MM.1S (cell line): ENCODE measurements at regions not wholly inside any gene's neighbourhood (a gene's known extent, or its start where the extent isn't known, plus 50 kb on each side); places are given as distances from the start of the nearest gene placed in this dataset.

Experiments used
- DNase-seq: peaks from one replicate; pipeline ENCODE4 v3.0.0-alpha.2; 2015
- H2AFZ ChIP-seq: fragments of 300-600 bp; sonication (generic); 2 replicates; pipeline ENCODE4 v1.6.0; 2016; ENCODE audit warnings: antibody characterized with exemption, low read length
- H3F3A ChIP-seq: fragments of 300-600 bp; sonication (generic); 2 replicates; pipeline ENCODE4 v1.6.1; 2016; ENCODE audit warnings: mild to moderate bottlenecking, antibody characterized with exemption, low read length, moderate library complexity, mixed read lengths; ENCODE audit not compliant: insufficient read depth
- H3K27ac ChIP-seq: fragments of 300-600 bp; sonication (generic); 2 replicates; pipeline ENCODE4 v1.5.1; 2016; ENCODE audit warnings: mild to moderate bottlenecking, low read length
- H3K27me3 ChIP-seq: fragments of 300-600 bp; sonication (generic); replicated peaks from 2 replicates; pipeline ENCODE4 v1.6.0; 2016; ENCODE audit warnings: low read length; ENCODE audit not compliant: insufficient read depth
- H3K36me3 ChIP-seq: fragments of 300-600 bp; sonication (generic); replicated peaks from 2 replicates; pipeline ENCODE4 v1.6.1; 2016; ENCODE audit warnings: mild to moderate bottlenecking, low read length, mixed read lengths; ENCODE audit not compliant: insufficient read depth
- H3K4me1 ChIP-seq: fragments of 300-600 bp; sonication (generic); 2 replicates; pipeline ENCODE4 v1.6.1; 2016; ENCODE audit warnings: low read length, mixed read lengths
- H3K4me2 ChIP-seq: fragments of 300-600 bp; sonication (generic); 2 replicates; pipeline ENCODE4 v1.6.0; 2016; ENCODE audit warnings: low read depth, low read length
- H3K4me3 ChIP-seq: fragments of 300-600 bp; sonication (generic); 2 replicates; pipeline ENCODE4 v1.5.1; 2016; ENCODE audit warnings: low read length, mixed read lengths
- H3K79me2 ChIP-seq: fragments of 300-600 bp; sonication (generic); 2 replicates; pipeline ENCODE4 v1.6.1; 2016; ENCODE audit warnings: mixed run types, low read length, mixed read lengths
- H3K9ac ChIP-seq: fragments of 300-600 bp; sonication (generic); 2 replicates; pipeline ENCODE4 v1.6.1; 2016; ENCODE audit warnings: low read length, mixed read lengths
- H3K9me2 ChIP-seq: fragments of 300-600 bp; sonication (generic); replicated peaks from 2 replicates; pipeline ENCODE4 v1.6.1; 2016; ENCODE audit warnings: mild to moderate bottlenecking, low read length, mixed read lengths; ENCODE audit not compliant: insufficient read depth
- H3K9me3 ChIP-seq: fragments of 300-600 bp; sonication (generic); replicated peaks from 2 replicates; pipeline ENCODE4 v1.6.1; 2016; ENCODE audit warnings: mild to moderate bottlenecking, low read length, mixed read lengths; ENCODE audit not compliant: insufficient read depth
- H4K20me1 ChIP-seq: fragments of 300-600 bp; sonication (generic); 2 replicates; pipeline ENCODE4 v1.6.1; 2016; ENCODE audit warnings: mild to moderate bottlenecking, low read length, moderate library complexity, mixed read lengths; ENCODE audit not compliant: insufficient read depth
- CTCF ChIP-seq: fragments of 300-600 bp; sonication (generic); IDR thresholded peaks from 2 replicates; pipeline ENCODE4 v1.5.1; 2016; ENCODE audit warnings: antibody characterized with exemption, low read length, mixed read lengths
- EZH2 ChIP-seq: fragments of 300-600 bp; sonication (generic); optimal IDR thresholded peaks from 2 replicates; pipeline ENCODE3; 2017; ENCODE audit warnings: low read depth, mild to moderate bottlenecking, antibody characterized with exemption, low read length, mixed read lengths
- EZH2phosphoT487 ChIP-seq: fragments of 300-600 bp; sonication (generic); IDR thresholded peaks from 2 replicates; pipeline ENCODE4 v1.6.1; 2018; ENCODE audit warnings: antibody characterized with exemption, low read length

GRCh38 chr12:24743941-24744793 is 204.7 kb downstream of the BCAT1 start:
- Histone ChIP-seq H3K4me3 (no peak overlapping the region), H2AFZ (no peak overlapping the region), H4K20me1 (no peaks in the 10 kb centered on the region), H3K9ac (no peak overlapping the region), H3K9me3 (no peaks in the 10 kb centered on the region), H3K79me2 (no peaks in the 10 kb centered on the region), H3K4me1 (no peaks in the 10 kb centered on the region), H3K36me3 (no peaks in the 10 kb centered on the region), H3K9me2 (no peaks in the 10 kb centered on the region), H3K27me3 (no peaks in the 10 kb centered on the region), H3F3A (no peaks in the 10 kb centered on the region), H3K27ac (no peak overlapping the region), H3K4me2 (no peak overlapping the region)
- TF ChIP-seq CTCF (no peak), EZH2phosphoT487 (no peak), EZH2 (no peak)
- DNase-seq: no peak

- Histone ChIP-seq H3K36me3 (no peaks in the 10 kb centered on the region), H3K9ac (no peak overlapping the region)
These were observed 206.5 kb downstream of the BCAT1 start for GRCh38 chr12:24742378-24742777.

GRCh38 chr12:24741216-24741615 is 207.7 kb downstream of the BCAT1 start:
- Histone ChIP-seq H3K36me3 (no peaks in the 10 kb centered on the region), H3K9me3 (no peaks in the 10 kb centered on the region), H2AFZ (no peak overlapping the region), H3K27ac (no peak overlapping the region), H3K4me3 (no peak overlapping the region), H3K27me3 (no peaks in the 10 kb centered on the region), H3K4me2 (no peak overlapping the region), H3K9ac (no peak overlapping the region), H4K20me1 (no peaks in the 10 kb centered on the region), H3K79me2 (no peaks in the 10 kb centered on the region), H3F3A (no peaks in the 10 kb centered on the region), H3K4me1 (no peaks in the 10 kb centered on the region), H3K9me2 (no peaks in the 10 kb centered on the region)
- no peak for DNase-seq
- no peak for TF ChIP-seq CTCF
- no peak for TF ChIP-seq EZH2
- no peak for TF ChIP-seq EZH2phosphoT487

More at GRCh38 chr12:24742378-24742777, 206.5 kb downstream of the BCAT1 start:
- Histone ChIP-seq H3K4me3 (no peak overlapping the region), H3K9me3 (no peaks in the 10 kb centered on the region), H2AFZ (no peak overlapping the region), H3K79me2 (no peaks in the 10 kb centered on the region), H3K9me2 (no peaks in the 10 kb centered on the region), H4K20me1 (no peaks in the 10 kb centered on the region), H3F3A (no peaks in the 10 kb centered on the region), H3K4me1 (no peaks in the 10 kb centered on the region), H3K27me3 (no peaks in the 10 kb centered on the region), H3K27ac (no peak overlapping the region), H3K4me2 (no peak overlapping the region)
- DNase-seq: no peak
- TF ChIP-seq CTCF (no peak), EZH2phosphoT487 (no peak), EZH2 (no peak)
